ENCODE measurements at regions not wholly inside any gene's neighbourhood (a gene's known extent, or its start where the extent isn't known, plus 50 kb on each side); places are given as distances from the start of the nearest gene placed in this dataset.

DNA sequence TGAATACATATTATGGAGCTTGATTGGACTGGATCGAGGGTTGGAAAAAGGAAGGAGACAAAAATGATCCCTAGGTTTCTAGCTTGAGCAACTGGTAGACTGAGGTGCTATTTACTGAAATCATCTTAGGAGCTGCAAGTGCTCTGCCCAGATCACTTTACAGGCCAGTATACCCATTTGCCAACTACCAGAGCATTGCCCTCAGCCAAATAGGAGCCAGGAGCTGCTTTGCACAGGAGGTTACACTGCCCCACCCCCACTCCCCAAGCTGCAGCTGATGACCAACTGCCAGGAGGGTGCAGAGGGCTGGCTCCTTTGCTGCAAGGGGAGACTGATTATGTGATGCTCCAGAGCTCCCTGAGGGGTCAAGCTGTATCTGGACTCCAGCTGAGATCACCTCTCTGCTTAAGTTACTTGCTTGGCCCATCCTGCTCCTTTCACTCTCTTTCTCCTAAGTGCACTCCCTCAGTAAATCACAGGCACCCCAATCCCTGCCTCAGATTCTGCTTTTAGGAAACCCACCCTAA lies 275.4 kb downstream of the ZEB1 start:
- no peaks in the 10 kb centered on the region for H3K27me3 ChIP-seq
- H3K36me3 ChIP-seq = no peaks in the 10 kb centered on the region
- peaks cover 0 to 6% of the 10 kb centered on the region in 2 experiments for H3K4me1 ChIP-seq (ENCODE audit: control insufficient read depth in 1 of 2, insufficient read depth in 1 of 2, low read depth in 1 of 2, low read length in 1 of 2)
- H3K4me3 ChIP-seq (ENCODE audit: low read depth in 1 of 2, low read length in 1 of 2) = no peak overlapping the region
- no peaks in the 10 kb centered on the region for H3K9me3 ChIP-seq
- TF ChIP-seq, protein P1, sequence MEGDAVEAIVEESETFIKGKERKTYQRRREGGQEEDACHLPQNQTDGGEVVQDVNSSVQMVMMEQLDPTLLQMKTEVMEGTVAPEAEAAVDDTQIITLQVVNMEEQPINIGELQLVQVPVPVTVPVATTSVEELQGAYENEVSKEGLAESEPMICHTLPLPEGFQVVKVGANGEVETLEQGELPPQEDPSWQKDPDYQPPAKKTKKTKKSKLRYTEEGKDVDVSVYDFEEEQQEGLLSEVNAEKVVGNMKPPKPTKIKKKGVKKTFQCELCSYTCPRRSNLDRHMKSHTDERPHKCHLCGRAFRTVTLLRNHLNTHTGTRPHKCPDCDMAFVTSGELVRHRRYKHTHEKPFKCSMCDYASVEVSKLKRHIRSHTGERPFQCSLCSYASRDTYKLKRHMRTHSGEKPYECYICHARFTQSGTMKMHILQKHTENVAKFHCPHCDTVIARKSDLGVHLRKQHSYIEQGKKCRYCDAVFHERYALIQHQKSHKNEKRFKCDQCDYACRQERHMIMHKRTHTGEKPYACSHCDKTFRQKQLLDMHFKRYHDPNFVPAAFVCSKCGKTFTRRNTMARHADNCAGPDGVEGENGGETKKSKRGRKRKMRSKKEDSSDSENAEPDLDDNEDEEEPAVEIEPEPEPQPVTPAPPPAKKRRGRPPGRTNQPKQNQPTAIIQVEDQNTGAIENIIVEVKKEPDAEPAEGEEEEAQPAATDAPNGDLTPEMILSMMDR (IDR thresholded peaks at IDR 0.05) = no peak
- H3K27ac ChIP-seq = no peak overlapping the region

- no peak overlapping the region for H3K4me3 ChIP-seq (ENCODE audit: low read depth in 1 of 2, low read length in 1 of 2)
- no peaks in the 10 kb centered on the region for H3K36me3 ChIP-seq
- no peaks in the 10 kb centered on the region for H3K27me3 ChIP-seq
- H3K27ac ChIP-seq = no peak overlapping the region
- TF ChIP-seq, protein P1 (IDR thresholded peaks at IDR 0.05) = no peak
- H3K9me3 ChIP-seq = no peaks in the 10 kb centered on the region
- H3K4me1 ChIP-seq (ENCODE audit: control insufficient read depth in 1 of 2, insufficient read depth in 1 of 2, low read depth in 1 of 2, low read length in 1 of 2) = peaks cover 0 to 6% of the 10 kb centered on the region in 2 experiments
Observed at GRCh38 chr10:31593124-31593523, 274.1 kb downstream of the ZEB1 start.

DNA sequence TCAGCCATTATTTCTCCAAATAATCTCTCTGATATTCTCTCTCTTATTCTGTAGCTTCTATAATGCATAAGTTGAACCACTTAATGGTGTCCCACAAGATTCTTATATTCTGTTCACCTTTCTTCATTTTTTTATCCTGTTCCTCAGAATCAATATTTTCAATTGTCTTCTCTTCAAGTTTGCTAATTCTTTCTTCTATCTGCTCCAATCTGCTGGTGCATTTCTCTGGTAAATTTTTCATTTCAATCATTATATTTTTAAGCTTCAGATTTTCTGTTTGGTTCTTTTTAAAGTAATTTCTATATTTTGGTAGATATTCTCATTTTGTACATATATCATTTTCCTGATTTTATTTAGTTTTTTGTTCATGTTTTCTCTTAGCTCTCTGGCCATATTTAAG lies 272.6 kb downstream of the ZEB1 start:
- TF ChIP-seq, protein P1 (IDR thresholded peaks at IDR 0.05) = no peak
- no peaks in the 10 kb centered on the region for H3K9me3 ChIP-seq
- H3K4me3 ChIP-seq (ENCODE audit: low read depth in 1 of 2, low read length in 1 of 2) = no peak overlapping the region
- no peaks in the 10 kb centered on the region for H3K36me3 ChIP-seq
- no peaks in the 10 kb centered on the region for H3K27me3 ChIP-seq
- no peak overlapping the region for H3K27ac ChIP-seq
- peaks cover 1 to 14% of the 10 kb centered on the region in 2 experiments for H3K4me1 ChIP-seq (ENCODE audit: control insufficient read depth in 1 of 2, insufficient read depth in 1 of 2, low read depth in 1 of 2, low read length in 1 of 2)

DNA sequence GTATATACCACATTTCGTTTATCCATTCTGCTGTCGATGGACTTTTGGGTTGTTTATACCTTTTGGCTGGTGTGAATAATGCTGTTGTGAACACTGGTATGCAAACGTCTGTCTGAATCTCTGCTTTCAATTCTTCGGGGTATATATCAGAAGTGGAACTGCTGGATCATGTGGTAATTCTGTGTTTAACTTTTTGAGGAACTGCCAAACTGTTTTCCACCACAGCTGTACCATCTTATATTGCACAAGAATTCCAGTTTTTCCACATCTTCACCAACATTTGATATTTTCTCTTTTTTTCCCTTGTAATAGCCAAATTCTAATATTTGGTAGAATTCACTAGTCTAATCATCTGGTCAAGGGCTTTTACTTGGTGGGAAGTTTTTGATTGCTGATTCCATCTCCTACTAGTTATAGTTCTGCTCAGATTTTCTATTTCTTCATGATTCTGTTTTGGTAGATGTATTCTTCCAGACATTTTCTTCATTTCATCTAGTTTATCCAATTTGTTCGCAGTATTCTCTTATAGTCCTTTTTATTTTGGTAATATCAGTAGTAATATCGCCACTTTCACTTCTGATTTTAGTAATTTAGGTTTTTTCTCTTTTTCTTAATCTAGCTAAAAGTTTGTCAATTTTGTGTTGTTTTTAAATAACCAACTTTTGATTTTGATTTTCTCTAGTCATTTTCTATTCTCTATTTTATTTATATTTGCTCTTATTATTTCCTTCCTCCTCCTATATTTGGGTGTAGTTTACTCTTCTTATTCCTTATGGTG lies 271.2 kb downstream of the ZEB1 start:
- TF ChIP-seq, protein P1 (IDR thresholded peaks at IDR 0.05) = no peak
- Histone ChIP-seq H3K4me1 (ENCODE audit: control insufficient read depth in 1 of 2, insufficient read depth in 1 of 2, low read depth in 1 of 2, low read length in 1 of 2) (peaks cover 4 to 17% of the 10 kb centered on the region in 2 experiments), H3K9me3 (no peaks in the 10 kb centered on the region), H3K4me3 (ENCODE audit: low read depth in 1 of 2, low read length in 1 of 2) (no peak overlapping the region), H3K27me3 (no peaks in the 10 kb centered on the region), H3K27ac (peak overlapping the region; percentile 26), H3K36me3 (no peaks in the 10 kb centered on the region)

DNA sequence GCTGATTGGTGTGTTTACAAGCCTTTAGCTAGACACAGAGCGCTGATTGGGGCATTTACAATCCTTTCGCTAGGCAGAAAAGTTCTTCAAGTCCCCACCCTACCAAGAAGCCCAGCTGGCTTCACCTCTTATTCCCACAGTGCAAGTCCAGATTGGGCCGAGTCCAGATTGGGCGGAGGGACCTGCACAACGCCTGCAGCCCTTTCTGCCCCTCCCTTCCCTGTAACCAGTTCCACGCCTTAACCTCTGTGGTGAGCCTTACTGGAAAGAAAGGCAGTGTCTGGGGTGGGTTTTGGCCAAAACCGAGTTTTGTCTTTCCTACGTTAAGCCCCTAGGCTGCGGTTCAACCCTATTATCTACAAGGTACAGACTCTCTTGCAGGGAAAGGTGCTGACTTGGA lies 268.7 kb downstream of the ZEB1 start:
- Histone ChIP-seq H3K4me1 (ENCODE audit: control insufficient read depth in 1 of 2, insufficient read depth in 1 of 2, low read depth in 1 of 2, low read length in 1 of 2) (peaks cover 23 to 38% of the 10 kb centered on the region in 2 experiments), H3K9me3 (no peaks in the 10 kb centered on the region), H3K27ac (no peak overlapping the region), H3K27me3 (no peaks in the 10 kb centered on the region), H3K4me3 (ENCODE audit: low read depth in 1 of 2, low read length in 1 of 2) (no peak overlapping the region), H3K36me3 (no peaks in the 10 kb centered on the region)
- TF ChIP-seq, protein P1 (IDR thresholded peaks at IDR 0.05) = no peak

All from neutrophil (primary cell).